Esophagus squamous epithelium (tissue), 5 donors: ENCODE measurements at regions not wholly inside any gene's neighbourhood (a gene's known extent, or its start where the extent isn't known, plus 50 kb on each side); places are given as distances from the start of the nearest gene placed in this dataset.

Experiments used
- DNase-seq: peaks from one replicate; lab custom pipeline; 2025; lab: John Stamatoyannopoulos, UW
- H3K27ac ChIP-seq, 4 donors: fragments of 200-600 bp; sonication (generic); one replicate each; pipeline ENCODE4 v1.5.1; 2016 to 2019; ENCODE audit warnings: mild to moderate bottlenecking in 1 of 4
- H3K27me3 ChIP-seq, 4 donors: fragments of 200-600 bp; sonication (generic); 1 replicate in 3 of 4; 2 replicates in 1 of 4; pipeline versions ENCODE4 v1.5.1 to v1.6.0; 2017 to 2021; ENCODE audit warnings: antibody characterized with exemption in 1 of 4
- H3K36me3 ChIP-seq, 3 donors: fragments of 200-600 bp; sonication (generic); one replicate each; pipeline ENCODE4 v1.5.1; 2016 to 2019
- H3K4me1 ChIP-seq, 3 donors: fragments of 200-600 bp; sonication (generic); one replicate each; pipeline ENCODE4 v1.5.1; 2017 to 2019
- H3K4me3 ChIP-seq, 4 donors: fragments of 200-600 bp; sonication (generic); 1 replicate in 3 of 4; 2 replicates in 1 of 4; pipeline ENCODE4 v1.5.1; 2016 to 2019; ENCODE audit warnings: mild to moderate bottlenecking in 2 of 4, moderate library complexity in 1 of 4
- H3K9me3 ChIP-seq, 3 donors: fragments of 200-600 bp; sonication (generic); one replicate each; pipeline ENCODE4 v1.5.1; 2016 to 2019
- POLR2A ChIP-seq, 4 donors: fragments of 450-650 bp; IDR thresholded peaks; one replicate each; pipeline ENCODE4 v1.6.1; 2017; ENCODE audit warnings: antibody characterized with exemption in 4 of 4, mild to moderate bottlenecking in 4 of 4, moderate library complexity in 3 of 4
- WGBS, 2 donors: methylation state at CpG; one replicate each; pipeline ENCODE4 v1.1.5; 2018; 5-methylcytosine and 5-hydroxymethylcytosine counted together
- intact Hi-C: fragments of 100-400 bp; cut with DNase I; formaldehyde crosslinking; loops from one replicate; pipeline ENCODE4 v1.15.0; 2022
- TF ChIP-seq, protein P1 (sequence below), 6 experiments: fragments of 450-650 bp in 4 of 6; fragments of 200-600 bp in 2 of 6; sonication (generic) in 2 of 6; IDR thresholded peaks; one replicate each; pipeline ENCODE4 v1.5.1; 2016 to 2019; ENCODE audit warnings: antibody characterized with exemption in 6 of 6, mild to moderate bottlenecking in 4 of 6, moderate library complexity in 4 of 6
- donor health status: DM: yes; HTN: yes; CAD: no.

DNA sequence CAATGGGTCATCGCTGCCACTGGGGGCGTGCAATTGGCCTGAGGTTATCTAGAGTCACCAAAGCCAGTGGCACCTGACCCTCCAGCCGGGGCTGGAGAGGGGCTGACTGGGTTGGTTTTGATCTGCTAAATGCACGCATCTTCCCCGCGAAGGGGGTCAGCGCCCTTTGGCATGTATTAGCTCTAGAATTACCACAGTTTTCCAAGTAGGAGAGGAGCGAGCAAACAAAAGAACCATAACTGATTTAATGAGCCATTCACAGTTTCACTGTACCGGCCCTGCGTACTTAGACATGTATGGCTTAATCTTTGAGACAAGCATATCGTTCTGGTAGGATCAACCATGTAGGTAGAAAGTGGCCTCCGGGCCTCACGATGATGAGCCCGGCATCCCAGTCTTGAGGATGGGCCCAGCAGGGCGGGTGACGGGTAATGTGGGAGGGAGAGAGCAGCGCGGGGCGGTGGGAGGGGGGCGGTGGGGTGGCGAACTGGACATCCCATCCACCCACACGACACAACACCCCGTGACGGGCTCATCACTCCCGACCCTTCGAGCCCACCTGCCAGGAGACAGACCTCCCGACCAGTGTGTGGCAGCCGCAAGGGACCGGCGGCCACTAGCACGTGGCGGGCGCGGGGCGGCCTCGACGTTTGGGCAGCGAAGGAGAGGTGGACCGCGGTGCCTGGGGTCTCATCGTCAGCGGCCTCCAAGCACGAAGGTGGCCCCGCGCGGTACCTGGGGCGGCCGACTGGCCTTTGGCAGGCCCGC is 1957.5 kb upstream of the DEFB115 start:
- no peaks in the 10 kb centered on the region for H3K4me1 ChIP-seq
- no peak overlapping the region for H3K4me3 ChIP-seq
- intact Hi-C loops = no loop called here
- H3K36me3 ChIP-seq = no peaks in the 10 kb centered on the region
- H3K27me3 ChIP-seq = no peaks in the 10 kb centered on the region
- H3K27ac ChIP-seq = no peak overlapping the region
- no peak for TF ChIP-seq POLR2A (IDR thresholded peaks at IDR 0.05)
- TF ChIP-seq, protein P1, sequence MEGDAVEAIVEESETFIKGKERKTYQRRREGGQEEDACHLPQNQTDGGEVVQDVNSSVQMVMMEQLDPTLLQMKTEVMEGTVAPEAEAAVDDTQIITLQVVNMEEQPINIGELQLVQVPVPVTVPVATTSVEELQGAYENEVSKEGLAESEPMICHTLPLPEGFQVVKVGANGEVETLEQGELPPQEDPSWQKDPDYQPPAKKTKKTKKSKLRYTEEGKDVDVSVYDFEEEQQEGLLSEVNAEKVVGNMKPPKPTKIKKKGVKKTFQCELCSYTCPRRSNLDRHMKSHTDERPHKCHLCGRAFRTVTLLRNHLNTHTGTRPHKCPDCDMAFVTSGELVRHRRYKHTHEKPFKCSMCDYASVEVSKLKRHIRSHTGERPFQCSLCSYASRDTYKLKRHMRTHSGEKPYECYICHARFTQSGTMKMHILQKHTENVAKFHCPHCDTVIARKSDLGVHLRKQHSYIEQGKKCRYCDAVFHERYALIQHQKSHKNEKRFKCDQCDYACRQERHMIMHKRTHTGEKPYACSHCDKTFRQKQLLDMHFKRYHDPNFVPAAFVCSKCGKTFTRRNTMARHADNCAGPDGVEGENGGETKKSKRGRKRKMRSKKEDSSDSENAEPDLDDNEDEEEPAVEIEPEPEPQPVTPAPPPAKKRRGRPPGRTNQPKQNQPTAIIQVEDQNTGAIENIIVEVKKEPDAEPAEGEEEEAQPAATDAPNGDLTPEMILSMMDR (IDR thresholded peaks at IDR 0.05) = no peak
- H3K9me3 ChIP-seq = peaks cover 0 to 86% (median 44%) of the 10 kb centered on the region in 3 donors
- 80 to 85% methylated on average over 19 to 34 of the region's 49 CpGs for WGBS, 2 donors
- no peak for DNase-seq

DNA sequence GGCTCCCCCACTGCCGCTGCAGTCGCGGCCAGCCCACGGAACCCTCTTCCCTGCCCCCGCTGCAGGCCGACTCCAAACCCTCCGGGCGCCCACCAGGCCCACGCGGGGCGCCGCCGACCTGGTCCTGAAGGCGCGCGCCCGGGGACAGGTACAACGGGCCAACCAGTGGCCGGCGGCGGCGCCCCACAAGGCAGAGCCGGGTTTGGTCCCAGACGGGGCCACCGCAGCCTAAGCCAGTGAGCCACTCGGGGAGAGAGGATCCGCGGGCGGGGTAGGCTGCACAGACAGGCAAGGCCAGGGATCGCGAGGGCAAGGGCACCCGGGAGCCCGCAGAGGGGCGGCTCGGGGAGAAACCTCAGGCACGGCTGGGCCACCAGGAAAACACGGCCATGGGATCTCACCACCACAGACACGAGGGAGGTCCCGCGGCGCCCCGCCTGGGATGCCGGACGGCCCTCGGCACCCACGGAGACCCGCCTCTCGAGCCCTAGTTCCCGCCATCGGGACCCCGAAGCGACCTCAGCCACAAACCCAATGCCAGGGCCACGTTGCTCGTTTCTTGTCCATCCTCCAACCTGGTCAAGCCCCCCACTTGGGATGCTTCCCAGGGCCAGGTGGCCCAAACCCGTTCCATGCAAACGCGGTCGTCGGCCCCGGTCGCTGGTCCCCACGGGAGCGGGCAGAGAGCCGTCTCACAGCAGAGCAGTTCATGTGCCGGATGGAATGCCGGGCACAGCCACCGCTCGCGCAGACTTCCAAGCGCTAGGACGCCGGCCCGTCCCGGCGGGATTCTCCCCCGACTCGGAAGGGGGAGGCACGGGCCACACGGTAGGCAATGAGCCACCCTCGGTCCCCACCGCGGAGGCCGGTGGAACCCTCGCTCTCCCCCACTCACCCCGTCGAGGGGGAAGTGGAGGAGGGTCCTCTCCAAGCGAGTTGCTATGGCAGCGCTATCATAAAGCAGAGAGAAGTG is 1956.6 kb upstream of the DEFB115 start:
- no peaks in the 10 kb centered on the region for H3K36me3 ChIP-seq
- H3K4me1 ChIP-seq = no peaks in the 10 kb centered on the region
- 72 to 84% methylated on average over 19 to 52 of the region's 88 CpGs for WGBS, 2 donors
- H3K27ac ChIP-seq = no peak overlapping the region
- intact Hi-C loops = no loop called here
- no peak overlapping the region for H3K4me3 ChIP-seq
- TF ChIP-seq, protein P1 (IDR thresholded peaks at IDR 0.05) = no peak
- no peak for TF ChIP-seq POLR2A (IDR thresholded peaks at IDR 0.05)
- no peak for DNase-seq
- H3K27me3 ChIP-seq = no peaks in the 10 kb centered on the region
- H3K9me3 ChIP-seq = peaks cover 0 to 83% (median 44%) of the 10 kb centered on the region in 3 donors

DNA sequence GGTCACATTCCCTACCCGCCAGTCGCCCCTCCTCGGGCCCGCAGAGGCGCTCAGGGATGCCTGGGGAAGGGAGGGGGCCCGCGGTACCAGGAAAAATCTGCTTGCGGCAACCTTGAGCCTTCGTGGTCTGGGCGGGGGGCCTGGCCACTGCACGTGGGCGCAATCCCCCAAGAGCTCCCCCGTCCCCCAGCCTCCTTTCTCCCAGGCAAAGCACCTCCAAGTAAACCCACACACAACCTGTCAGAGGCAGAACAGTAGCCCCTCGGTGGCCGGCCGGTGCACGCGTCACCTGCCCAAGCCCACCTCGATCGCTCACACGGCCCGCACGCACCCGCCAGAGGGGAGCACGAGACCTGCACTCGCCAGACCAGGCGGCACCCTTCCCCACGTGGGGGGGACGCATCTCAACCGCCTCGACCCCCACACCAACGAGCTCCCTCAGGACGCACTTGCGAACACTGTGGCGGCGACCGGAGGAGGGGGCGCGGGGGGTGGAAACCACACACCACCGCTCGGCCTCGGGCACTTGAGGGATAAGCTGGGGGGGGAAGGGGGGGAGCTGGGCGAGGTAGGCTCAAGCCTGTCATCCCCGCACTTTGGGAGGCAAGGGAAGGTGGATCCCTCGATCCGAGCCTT is 1955.7 kb upstream of the DEFB115 start:
- WGBS, 2 donors = 81 to 84% methylated on average over 18 to 33 of the region's 46 CpGs
- Histone ChIP-seq H3K4me3 (no peak overlapping the region), H3K36me3 (no peaks in the 10 kb centered on the region), H3K27me3 (no peaks in the 10 kb centered on the region), H3K9me3 (peaks cover 0 to 74% (median 40%) of the 10 kb centered on the region in 3 donors), H3K27ac (no peak overlapping the region), H3K4me1 (no peaks in the 10 kb centered on the region)
- TF ChIP-seq POLR2A (IDR thresholded peaks at IDR 0.05) = no peak
- TF ChIP-seq, protein P1 (IDR thresholded peaks at IDR 0.05) = no peak
- intact Hi-C loops = no loop called here
- DNase-seq = no peak

DNA sequence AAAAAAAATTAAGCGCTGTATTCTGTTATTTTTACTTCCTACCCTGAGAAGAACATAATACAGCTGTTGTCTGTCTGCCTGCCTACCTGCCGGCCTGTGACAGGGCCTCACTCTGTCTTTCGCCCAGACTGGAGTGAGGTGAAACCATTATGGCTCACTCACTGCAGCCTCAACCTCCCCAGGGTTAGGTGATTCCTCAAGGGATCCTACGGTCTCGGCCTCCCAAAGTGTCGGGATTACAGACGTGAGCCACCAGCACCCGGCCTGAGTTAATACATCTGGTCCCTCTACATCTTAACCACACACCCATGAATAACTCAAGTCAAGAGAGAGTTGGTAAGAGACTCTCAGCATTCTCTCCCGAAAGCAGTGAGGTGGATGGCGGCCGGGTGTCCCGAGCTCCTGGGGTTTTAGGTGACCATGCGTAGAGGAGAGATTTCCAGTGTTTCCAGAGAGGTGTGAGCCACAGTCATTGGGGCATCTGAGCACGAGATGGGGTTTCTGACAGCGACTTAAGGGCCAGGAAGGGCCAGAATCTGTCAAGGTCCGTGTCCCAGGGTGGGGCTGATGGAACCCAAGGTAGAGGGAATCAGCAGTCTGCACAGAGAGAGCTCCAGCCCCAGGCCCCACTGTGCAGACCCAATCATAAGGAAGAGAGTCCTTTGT is 1954.4 kb upstream of the DEFB115 start:
- H3K9me3 ChIP-seq = peaks cover 0 to 62% (median 32%) of the 10 kb centered on the region in 3 donors
- H3K4me1 ChIP-seq = no peaks in the 10 kb centered on the region
- DNase-seq = no peak
- H3K4me3 ChIP-seq = no peak overlapping the region
- WGBS, 2 donors = 70% methylated on average over 16 of the region's 16 CpGs
- intact Hi-C loops = no loop called here
- no peaks in the 10 kb centered on the region for H3K27me3 ChIP-seq
- H3K36me3 ChIP-seq = no peaks in the 10 kb centered on the region
- no peak for TF ChIP-seq POLR2A (IDR thresholded peaks at IDR 0.05)
- TF ChIP-seq, protein P1 (IDR thresholded peaks at IDR 0.05) = no peak
- H3K27ac ChIP-seq = no peak overlapping the region
